ENCODE measurements at regions not wholly inside any gene's neighbourhood (a gene's known extent, or its start where the extent isn't known, plus 50 kb on each side); places are given as distances from the start of the nearest gene placed in this dataset.

DNA sequence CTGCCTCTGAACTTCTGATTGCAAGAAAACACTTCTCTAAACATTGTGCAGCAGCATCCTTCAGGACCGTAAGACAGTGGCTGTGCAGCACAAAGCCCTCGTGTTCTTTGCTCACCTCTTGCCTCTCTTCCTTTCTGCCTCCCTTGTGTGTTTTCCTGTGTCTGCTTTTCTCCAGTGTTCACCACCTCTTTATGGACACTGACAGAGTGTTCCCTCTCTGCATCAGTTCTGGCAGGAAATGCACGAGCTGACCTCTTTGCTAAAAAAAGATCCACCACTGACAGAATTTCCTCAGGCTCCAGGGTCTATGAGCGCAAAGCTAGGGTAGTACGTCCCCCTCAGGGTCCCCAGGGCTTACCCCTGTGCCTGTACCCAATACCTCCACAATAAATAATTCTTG lies 74.3 kb downstream of the C5orf15 start:
- Histone ChIP-seq H3K27ac (replicated peaks) (no peak overlapping the region), H3K4me3 (replicated peaks; ENCODE audit: insufficient read depth, low read length) (no peak overlapping the region), H3K27me3 (ENCODE audit: insufficient read depth, poor library complexity, severe bottlenecking) (no peaks in the 10 kb centered on the region)
- DNase-seq (ENCODE audit: low read depth in 1 of 2, low spot score in 1 of 2): no peak
- TF ChIP-seq, protein P1, sequence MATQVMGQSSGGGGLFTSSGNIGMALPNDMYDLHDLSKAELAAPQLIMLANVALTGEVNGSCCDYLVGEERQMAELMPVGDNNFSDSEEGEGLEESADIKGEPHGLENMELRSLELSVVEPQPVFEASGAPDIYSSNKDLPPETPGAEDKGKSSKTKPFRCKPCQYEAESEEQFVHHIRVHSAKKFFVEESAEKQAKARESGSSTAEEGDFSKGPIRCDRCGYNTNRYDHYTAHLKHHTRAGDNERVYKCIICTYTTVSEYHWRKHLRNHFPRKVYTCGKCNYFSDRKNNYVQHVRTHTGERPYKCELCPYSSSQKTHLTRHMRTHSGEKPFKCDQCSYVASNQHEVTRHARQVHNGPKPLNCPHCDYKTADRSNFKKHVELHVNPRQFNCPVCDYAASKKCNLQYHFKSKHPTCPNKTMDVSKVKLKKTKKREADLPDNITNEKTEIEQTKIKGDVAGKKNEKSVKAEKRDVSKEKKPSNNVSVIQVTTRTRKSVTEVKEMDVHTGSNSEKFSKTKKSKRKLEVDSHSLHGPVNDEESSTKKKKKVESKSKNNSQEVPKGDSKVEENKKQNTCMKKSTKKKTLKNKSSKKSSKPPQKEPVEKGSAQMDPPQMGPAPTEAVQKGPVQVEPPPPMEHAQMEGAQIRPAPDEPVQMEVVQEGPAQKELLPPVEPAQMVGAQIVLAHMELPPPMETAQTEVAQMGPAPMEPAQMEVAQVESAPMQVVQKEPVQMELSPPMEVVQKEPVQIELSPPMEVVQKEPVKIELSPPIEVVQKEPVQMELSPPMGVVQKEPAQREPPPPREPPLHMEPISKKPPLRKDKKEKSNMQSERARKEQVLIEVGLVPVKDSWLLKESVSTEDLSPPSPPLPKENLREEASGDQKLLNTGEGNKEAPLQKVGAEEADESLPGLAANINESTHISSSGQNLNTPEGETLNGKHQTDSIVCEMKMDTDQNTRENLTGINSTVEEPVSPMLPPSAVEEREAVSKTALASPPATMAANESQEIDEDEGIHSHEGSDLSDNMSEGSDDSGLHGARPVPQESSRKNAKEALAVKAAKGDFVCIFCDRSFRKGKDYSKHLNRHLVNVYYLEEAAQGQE (IDR thresholded peaks at IDR 0.05; ENCODE audit: insufficient replicate concordance, low read depth): no peak
- TF ChIP-seq POLR2AphosphoS5 (IDR thresholded peaks at IDR 0.05; ENCODE audit: low read depth) (no peak), GABPA (IDR thresholded peaks at IDR 0.05; ENCODE audit: low read depth) (no peak), SPI1 (IDR thresholded peaks at IDR 0.05; ENCODE audit: borderline replicate concordance, low read depth) (no peak)
- TF ChIP-seq, protein P2, sequence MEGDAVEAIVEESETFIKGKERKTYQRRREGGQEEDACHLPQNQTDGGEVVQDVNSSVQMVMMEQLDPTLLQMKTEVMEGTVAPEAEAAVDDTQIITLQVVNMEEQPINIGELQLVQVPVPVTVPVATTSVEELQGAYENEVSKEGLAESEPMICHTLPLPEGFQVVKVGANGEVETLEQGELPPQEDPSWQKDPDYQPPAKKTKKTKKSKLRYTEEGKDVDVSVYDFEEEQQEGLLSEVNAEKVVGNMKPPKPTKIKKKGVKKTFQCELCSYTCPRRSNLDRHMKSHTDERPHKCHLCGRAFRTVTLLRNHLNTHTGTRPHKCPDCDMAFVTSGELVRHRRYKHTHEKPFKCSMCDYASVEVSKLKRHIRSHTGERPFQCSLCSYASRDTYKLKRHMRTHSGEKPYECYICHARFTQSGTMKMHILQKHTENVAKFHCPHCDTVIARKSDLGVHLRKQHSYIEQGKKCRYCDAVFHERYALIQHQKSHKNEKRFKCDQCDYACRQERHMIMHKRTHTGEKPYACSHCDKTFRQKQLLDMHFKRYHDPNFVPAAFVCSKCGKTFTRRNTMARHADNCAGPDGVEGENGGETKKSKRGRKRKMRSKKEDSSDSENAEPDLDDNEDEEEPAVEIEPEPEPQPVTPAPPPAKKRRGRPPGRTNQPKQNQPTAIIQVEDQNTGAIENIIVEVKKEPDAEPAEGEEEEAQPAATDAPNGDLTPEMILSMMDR (IDR thresholded peaks at IDR 0.05; ENCODE audit: insufficient read depth, low read length): no peak

DNA sequence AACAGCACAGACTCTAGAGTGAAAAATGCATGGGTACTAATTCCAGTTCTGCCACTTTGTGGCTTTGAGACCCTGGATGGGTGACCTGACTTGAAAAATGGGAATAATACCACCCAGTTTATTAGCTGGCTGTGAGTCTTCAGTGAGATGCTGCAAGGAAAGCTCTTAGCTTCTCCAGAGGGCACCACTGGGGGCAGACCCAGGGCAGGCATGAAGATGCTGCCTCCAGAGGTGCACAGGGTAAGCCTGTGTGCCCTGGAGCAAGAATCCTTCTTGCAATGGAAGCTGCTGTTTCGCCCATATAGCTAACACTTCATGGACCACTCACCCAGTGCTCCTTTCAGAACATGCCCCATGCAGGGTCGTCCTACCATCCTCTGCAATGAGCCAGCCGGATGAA lies 75.7 kb downstream of the C5orf15 start:
- no peaks in the 10 kb centered on the region for H3K27me3 ChIP-seq (ENCODE audit: insufficient read depth, poor library complexity, severe bottlenecking)
- TF ChIP-seq, protein P1 (IDR thresholded peaks at IDR 0.05; ENCODE audit: insufficient replicate concordance, low read depth): no peak
- TF ChIP-seq POLR2AphosphoS5 (IDR thresholded peaks at IDR 0.05; ENCODE audit: low read depth) (no peak), GABPA (IDR thresholded peaks at IDR 0.05; ENCODE audit: low read depth) (no peak), SPI1 (IDR thresholded peaks at IDR 0.05; ENCODE audit: borderline replicate concordance, low read depth) (no peak)
- TF ChIP-seq, protein P2 (IDR thresholded peaks at IDR 0.05; ENCODE audit: insufficient read depth, low read length): no peak
- H3K27ac ChIP-seq (replicated peaks): no peak overlapping the region
- H3K4me3 ChIP-seq (replicated peaks; ENCODE audit: insufficient read depth, low read length): no peak overlapping the region
- DNase-seq (ENCODE audit: low read depth in 1 of 2, low spot score in 1 of 2): no peak

DNA sequence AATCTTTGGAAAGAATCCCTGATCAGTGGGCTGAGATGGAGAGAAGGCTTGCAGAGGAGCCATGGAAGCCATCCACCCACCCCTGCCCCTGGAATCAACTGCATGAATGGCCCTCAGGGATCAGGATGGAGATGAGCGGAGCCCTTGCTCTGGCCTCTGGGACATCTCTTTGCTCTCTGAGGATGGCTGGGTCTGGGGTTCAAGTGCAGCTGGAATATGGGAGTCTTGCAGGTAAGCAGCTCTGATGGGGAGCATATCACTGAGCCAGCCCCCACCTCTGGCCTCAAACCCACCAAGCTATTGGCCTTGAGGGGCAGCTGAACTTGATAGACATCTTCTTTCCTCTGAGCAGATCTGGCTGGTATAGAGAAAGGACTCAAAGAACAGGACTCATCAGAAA lies 76.1 kb downstream of the C5orf15 start:
- Histone ChIP-seq H3K27me3 (ENCODE audit: insufficient read depth, poor library complexity, severe bottlenecking) (no peaks in the 10 kb centered on the region), H3K27ac (replicated peaks) (no peak overlapping the region), H3K4me3 (replicated peaks; ENCODE audit: insufficient read depth, low read length) (no peak overlapping the region)
- no peak for DNase-seq (ENCODE audit: low read depth in 1 of 2, low spot score in 1 of 2)
- no peak for TF ChIP-seq SPI1 (IDR thresholded peaks at IDR 0.05; ENCODE audit: borderline replicate concordance, low read depth)
- TF ChIP-seq, protein P1 (IDR thresholded peaks at IDR 0.05; ENCODE audit: insufficient replicate concordance, low read depth): no peak
- no peak for TF ChIP-seq GABPA (IDR thresholded peaks at IDR 0.05; ENCODE audit: low read depth)
- TF ChIP-seq, protein P2 (IDR thresholded peaks at IDR 0.05; ENCODE audit: insufficient read depth, low read length): no peak
- no peak for TF ChIP-seq POLR2AphosphoS5 (IDR thresholded peaks at IDR 0.05; ENCODE audit: low read depth)

Data from HL-60 (cell line).